ENCODE measurements at regions not wholly inside any gene's neighbourhood (a gene's known extent, or its start where the extent isn't known, plus 50 kb on each side); places are given as distances from the start of the nearest gene placed in this dataset.

DNA sequence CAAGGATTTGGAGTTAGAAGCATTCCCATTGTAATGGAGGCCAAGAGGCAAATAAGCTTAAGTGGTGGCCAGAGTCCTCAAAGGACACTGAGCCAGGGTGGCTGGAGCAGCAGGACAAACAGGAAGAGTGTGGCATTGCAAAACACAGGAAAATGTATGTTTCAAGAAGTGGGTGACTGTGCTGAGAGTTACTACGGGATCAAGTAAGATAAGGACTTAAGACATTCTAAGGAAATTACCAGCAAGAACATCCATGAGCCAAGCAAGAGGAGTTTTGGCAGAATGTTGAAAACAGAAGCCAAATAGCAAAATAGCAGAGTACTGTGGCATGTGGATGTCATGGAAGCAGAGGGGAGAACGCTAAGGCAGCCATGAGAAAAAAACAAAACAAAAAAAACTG lies 104.2 kb downstream of the RAP2A start:
- Histone ChIP-seq H3K27ac (ENCODE audit: low read depth, low read length) (no peak overlapping the region), H3K9ac (ENCODE audit: extremely low read depth, low read length, poor library complexity, severe bottlenecking) (no peak overlapping the region), H3K9me3 (ENCODE audit: control insufficient read depth, low read length) (no peaks in the 10 kb centered on the region), H3K4me3 (ENCODE audit: low read length) (no peak overlapping the region), H3K36me3 (ENCODE audit: control insufficient read depth, insufficient read depth, low read length) (no peaks in the 10 kb centered on the region), H3K27me3 (ENCODE audit: control insufficient read depth, insufficient read depth, low read length, poor library complexity, severe bottlenecking) (no peaks in the 10 kb centered on the region), H3K4me1 (ENCODE audit: control insufficient read depth, insufficient read depth, low read length) (no peaks in the 10 kb centered on the region)
- H3K27me3 Mint-ChIP-seq (ENCODE audit: insufficient read depth), result no peaks in the 10 kb centered on the region
- no peak for DNase-seq
- no peak overlapping the region for H3K27ac Mint-ChIP-seq
- H3K4me3 Mint-ChIP-seq, result no peak overlapping the region
- peaks cover 5% of the 10 kb centered on the region for H3K4me1 Mint-ChIP-seq
- peaks cover 1% of the 10 kb centered on the region for H3K36me3 Mint-ChIP-seq (ENCODE audit: low read depth)
- H3K9me3 Mint-ChIP-seq, result no peaks in the 10 kb centered on the region
- WGBS, 2 experiments (ENCODE audit: insufficient coverage in 1 of 2, insufficient read length in 1 of 2), result 93 to 100% methylated on average over 2 of the region's 2 CpGs
- TF ChIP-seq, protein P1, sequence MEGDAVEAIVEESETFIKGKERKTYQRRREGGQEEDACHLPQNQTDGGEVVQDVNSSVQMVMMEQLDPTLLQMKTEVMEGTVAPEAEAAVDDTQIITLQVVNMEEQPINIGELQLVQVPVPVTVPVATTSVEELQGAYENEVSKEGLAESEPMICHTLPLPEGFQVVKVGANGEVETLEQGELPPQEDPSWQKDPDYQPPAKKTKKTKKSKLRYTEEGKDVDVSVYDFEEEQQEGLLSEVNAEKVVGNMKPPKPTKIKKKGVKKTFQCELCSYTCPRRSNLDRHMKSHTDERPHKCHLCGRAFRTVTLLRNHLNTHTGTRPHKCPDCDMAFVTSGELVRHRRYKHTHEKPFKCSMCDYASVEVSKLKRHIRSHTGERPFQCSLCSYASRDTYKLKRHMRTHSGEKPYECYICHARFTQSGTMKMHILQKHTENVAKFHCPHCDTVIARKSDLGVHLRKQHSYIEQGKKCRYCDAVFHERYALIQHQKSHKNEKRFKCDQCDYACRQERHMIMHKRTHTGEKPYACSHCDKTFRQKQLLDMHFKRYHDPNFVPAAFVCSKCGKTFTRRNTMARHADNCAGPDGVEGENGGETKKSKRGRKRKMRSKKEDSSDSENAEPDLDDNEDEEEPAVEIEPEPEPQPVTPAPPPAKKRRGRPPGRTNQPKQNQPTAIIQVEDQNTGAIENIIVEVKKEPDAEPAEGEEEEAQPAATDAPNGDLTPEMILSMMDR (conservative IDR thresholded peaks at IDR 0.05), result no peak

DNA sequence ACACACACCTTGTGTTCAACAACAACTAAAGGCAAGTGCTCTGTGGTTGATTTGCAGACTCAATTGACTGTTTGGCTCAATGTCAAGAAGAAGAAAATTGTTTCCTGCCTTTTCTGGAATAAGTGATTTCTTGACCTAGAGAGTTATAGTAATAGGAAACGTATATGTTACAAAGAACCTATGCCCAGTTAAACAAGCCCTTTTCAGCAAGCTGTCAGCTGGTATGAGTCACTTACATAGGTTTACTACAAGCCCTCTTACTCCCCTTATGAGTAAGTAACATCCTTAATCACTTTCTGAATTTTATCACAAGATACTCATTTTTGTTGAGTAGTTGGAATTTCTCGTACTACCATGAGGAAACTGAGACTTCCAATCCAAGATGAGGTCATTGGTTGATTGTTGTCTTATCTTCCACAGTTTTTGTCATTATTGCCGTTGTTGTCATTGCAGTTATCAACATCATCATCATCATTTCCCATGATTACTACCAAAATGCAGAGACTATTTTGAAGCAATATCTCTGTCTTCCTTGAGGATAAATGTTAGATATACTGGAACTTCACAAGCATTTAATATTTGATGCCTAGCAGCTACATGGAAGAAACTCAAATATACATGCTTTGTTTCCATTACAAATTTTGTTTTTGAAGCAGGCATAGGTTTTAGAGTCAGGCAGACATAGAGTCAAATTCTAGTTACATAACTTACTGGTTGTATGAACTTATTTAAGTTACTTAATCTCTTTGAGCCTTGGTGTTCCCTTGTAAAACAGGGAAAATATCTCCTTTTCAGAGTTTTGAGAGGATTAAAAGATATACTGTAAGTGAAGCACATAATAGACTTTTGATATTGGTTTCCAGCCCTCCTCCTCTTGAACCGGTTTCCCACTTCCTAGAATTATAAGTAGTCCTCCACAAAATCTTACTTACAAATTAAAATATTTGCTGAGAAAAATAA lies 106.0 kb downstream of the RAP2A start:
- Mint-ChIP-seq H3K4me3 (no peak overlapping the region), H3K27ac (no peak overlapping the region), H3K36me3 (ENCODE audit: low read depth) (no peaks in the 10 kb centered on the region), H3K4me1 (peaks cover 5% of the 10 kb centered on the region), H3K27me3 (ENCODE audit: insufficient read depth) (no peaks in the 10 kb centered on the region), H3K9me3 (no peaks in the 10 kb centered on the region)
- no peak for DNase-seq
- no peaks in the 10 kb centered on the region for H3K9me3 ChIP-seq (ENCODE audit: control insufficient read depth, low read length)
- no peak overlapping the region for H3K27ac ChIP-seq (ENCODE audit: low read depth, low read length)
- H3K36me3 ChIP-seq (ENCODE audit: control insufficient read depth, insufficient read depth, low read length), result no peaks in the 10 kb centered on the region
- no peak overlapping the region for H3K9ac ChIP-seq (ENCODE audit: extremely low read depth, low read length, poor library complexity, severe bottlenecking)
- TF ChIP-seq, protein P1 (conservative IDR thresholded peaks at IDR 0.05), result no peak
- no peak overlapping the region for H3K4me3 ChIP-seq (ENCODE audit: low read length)
- 75 to 86% methylated on average over 1 to 4 of the region's 4 CpGs for WGBS, 2 experiments (ENCODE audit: insufficient coverage in 1 of 2, insufficient read length in 1 of 2)
- no peaks in the 10 kb centered on the region for H3K27me3 ChIP-seq (ENCODE audit: control insufficient read depth, insufficient read depth, low read length, poor library complexity, severe bottlenecking)
- no peaks in the 10 kb centered on the region for H3K4me1 ChIP-seq (ENCODE audit: control insufficient read depth, insufficient read depth, low read length)

DNA sequence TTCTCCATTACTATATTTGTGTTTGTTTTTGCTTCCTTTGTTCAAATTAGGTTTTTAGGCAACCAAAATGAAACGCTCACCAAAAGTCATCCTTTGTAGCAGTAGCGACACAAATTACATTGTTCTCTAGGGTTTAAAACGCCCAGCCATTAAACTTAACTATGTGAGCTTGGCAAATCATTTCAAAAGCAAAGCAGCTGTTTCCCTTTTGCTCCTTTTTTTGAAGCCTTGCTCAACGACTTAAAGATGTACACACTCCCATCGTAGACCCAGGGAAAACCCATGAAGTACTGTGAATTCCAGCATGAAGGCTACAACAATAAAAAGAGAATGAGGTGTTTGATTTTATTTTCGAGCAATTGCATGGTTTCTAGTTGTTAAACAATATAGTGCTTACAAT lies 106.7 kb downstream of the RAP2A start:
- H3K9ac ChIP-seq (ENCODE audit: extremely low read depth, low read length, poor library complexity, severe bottlenecking), result no peak overlapping the region
- H3K36me3 ChIP-seq (ENCODE audit: control insufficient read depth, insufficient read depth, low read length), result no peaks in the 10 kb centered on the region
- H3K9me3 ChIP-seq (ENCODE audit: control insufficient read depth, low read length), result no peaks in the 10 kb centered on the region
- 87 to 91% methylated on average over 5 to 6 of the region's 6 CpGs for WGBS, 2 experiments (ENCODE audit: insufficient coverage in 1 of 2, insufficient read length in 1 of 2)
- Mint-ChIP-seq H3K4me1 (peaks cover 5% of the 10 kb centered on the region), H3K27ac (no peak overlapping the region), H3K36me3 (ENCODE audit: low read depth) (peaks cover under 1% of the 10 kb centered on the region), H3K9me3 (peaks cover under 1% of the 10 kb centered on the region), H3K27me3 (ENCODE audit: insufficient read depth) (no peaks in the 10 kb centered on the region), H3K4me3 (no peak overlapping the region)
- H3K27me3 ChIP-seq (ENCODE audit: control insufficient read depth, insufficient read depth, low read length, poor library complexity, severe bottlenecking), result no peaks in the 10 kb centered on the region
- no peak for DNase-seq
- no peak overlapping the region for H3K4me3 ChIP-seq (ENCODE audit: low read length)
- no peaks in the 10 kb centered on the region for H3K4me1 ChIP-seq (ENCODE audit: control insufficient read depth, insufficient read depth, low read length)
- TF ChIP-seq, protein P1 (conservative IDR thresholded peaks at IDR 0.05), result no peak
- H3K27ac ChIP-seq (ENCODE audit: low read depth, low read length), result no peak overlapping the region

All from endodermal cell (in vitro differentiated cells).